VCaP (cell line): ENCODE measurements at regions not wholly inside any gene's neighbourhood (a gene's known extent, or its start where the extent isn't known, plus 50 kb on each side); places are given as distances from the start of the nearest gene placed in this dataset.
A peak's percentile ranks its signal among the peaks of the same experiment; 100 is the strongest.

Experiments
- H3K27ac ChIP-seq: fragments of 450-650 bp; 2 replicates; pipeline ENCODE4 v1.5.1; 2017
- TF ChIP-seq, protein P1 (sequence below): fragments of 450-650 bp; conservative IDR thresholded peaks from 2 replicates; pipeline ENCODE4 v1.5.1; 2017; ENCODE audit warnings: mild to moderate bottlenecking, moderate library complexity

DNA sequence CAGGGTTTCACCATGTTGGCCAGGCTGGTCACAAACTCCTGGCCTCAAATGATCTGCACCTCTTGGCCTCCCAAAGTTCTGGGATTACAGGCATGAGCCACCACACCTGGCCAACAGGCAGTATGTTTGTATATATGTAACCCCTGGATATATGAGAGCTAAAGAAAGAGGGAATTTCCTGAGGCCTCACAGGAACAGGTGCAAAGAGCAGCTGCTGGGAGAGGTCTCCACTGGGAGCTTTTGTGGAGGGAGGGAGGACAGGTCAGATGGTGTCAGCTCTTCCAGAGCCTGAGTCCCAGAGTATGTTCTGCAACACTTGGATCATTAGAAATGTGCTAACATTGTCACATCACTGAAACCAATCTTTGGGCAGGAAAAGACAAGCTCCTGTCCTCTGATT is 110.1 kb upstream of the KIF5B start:
- TF ChIP-seq, protein P1, sequence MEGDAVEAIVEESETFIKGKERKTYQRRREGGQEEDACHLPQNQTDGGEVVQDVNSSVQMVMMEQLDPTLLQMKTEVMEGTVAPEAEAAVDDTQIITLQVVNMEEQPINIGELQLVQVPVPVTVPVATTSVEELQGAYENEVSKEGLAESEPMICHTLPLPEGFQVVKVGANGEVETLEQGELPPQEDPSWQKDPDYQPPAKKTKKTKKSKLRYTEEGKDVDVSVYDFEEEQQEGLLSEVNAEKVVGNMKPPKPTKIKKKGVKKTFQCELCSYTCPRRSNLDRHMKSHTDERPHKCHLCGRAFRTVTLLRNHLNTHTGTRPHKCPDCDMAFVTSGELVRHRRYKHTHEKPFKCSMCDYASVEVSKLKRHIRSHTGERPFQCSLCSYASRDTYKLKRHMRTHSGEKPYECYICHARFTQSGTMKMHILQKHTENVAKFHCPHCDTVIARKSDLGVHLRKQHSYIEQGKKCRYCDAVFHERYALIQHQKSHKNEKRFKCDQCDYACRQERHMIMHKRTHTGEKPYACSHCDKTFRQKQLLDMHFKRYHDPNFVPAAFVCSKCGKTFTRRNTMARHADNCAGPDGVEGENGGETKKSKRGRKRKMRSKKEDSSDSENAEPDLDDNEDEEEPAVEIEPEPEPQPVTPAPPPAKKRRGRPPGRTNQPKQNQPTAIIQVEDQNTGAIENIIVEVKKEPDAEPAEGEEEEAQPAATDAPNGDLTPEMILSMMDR, result no peak
- no peak overlapping the region; the same call in 1 of the 2 replicates for H3K27ac ChIP-seq

GRCh38 chr10:32163762-32164148 is 107.5 kb upstream of the KIF5B start:
- TF ChIP-seq, protein P1, result no peak
- H3K27ac ChIP-seq, result peak overlapping the region; percentile 57

- H3K27ac ChIP-seq, result peak overlapping the region; percentile 57
Observed at GRCh38 chr10:32163071-32163761, 107.0 kb upstream of the KIF5B start.

GRCh38 chr10:32161586-32161985 is 105.4 kb upstream of the KIF5B start:
- TF ChIP-seq, protein P1, result no peak
- no peak overlapping the region for H3K27ac ChIP-seq

More at GRCh38 chr10:32163071-32163761, 107.0 kb upstream of the KIF5B start:
- TF ChIP-seq, protein P1, result no peak

GRCh38 chr10:32160864-32161263 is 104.6 kb upstream of the KIF5B start:
- no peak overlapping the region for H3K27ac ChIP-seq
- TF ChIP-seq, protein P1, result no peak

DNA sequence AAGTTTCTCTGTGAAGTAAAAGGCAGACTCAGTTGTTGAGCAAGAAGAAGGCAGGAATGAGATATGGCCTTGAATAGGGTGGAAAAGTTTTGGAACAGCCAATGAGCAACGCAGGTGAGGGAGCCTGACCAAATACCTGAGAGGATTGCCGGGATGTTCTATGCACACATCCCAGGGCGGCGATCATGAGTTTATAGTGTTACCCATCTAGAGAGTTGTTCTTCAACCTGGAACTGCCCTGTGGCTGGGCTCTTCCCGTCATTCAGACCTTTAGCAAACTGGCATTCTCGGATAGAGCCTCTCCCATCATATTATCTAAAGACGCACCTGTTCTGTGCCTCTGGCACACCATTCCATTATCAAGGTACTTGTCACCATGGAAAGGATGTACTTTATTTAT is 103.0 kb upstream of the KIF5B start:
- TF ChIP-seq, protein P1, result no peak
- H3K27ac ChIP-seq, result no peak overlapping the region

DNA sequence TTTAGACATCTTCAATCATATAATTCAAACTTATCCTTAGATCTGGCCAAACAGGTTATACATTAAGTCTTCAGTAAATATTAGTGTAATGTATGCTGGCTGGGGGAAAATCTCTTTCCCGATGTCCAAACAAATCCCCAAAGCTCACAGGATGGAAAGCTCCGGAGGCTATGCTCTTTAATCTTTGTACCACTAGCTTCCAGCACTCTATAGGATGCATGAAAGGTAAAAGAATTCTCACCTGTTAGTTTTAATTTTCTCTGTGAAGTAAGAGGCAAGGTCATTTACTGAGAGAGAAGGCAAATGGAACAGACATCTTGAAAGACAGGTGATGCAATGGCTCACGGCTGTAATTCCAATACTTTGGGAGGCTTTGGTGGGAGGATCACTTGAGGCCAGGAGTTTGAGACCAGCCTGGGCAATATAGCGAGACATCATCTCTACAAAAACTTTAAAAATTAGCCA is 99.8 kb upstream of the KIF5B start:
- TF ChIP-seq, protein P1, result no peak
- peak overlapping the region; percentile 75 for H3K27ac ChIP-seq
